ENCODE measurements at regions not wholly inside any gene's neighbourhood (a gene's known extent, or its start where the extent isn't known, plus 50 kb on each side); places are given as distances from the start of the nearest gene placed in this dataset.
"Not testable (repeated sequence)": the region's sequence is repeated elsewhere in the genome, so short reads cannot be mapped to it uniquely, and the experiment has no call there.

DNA sequence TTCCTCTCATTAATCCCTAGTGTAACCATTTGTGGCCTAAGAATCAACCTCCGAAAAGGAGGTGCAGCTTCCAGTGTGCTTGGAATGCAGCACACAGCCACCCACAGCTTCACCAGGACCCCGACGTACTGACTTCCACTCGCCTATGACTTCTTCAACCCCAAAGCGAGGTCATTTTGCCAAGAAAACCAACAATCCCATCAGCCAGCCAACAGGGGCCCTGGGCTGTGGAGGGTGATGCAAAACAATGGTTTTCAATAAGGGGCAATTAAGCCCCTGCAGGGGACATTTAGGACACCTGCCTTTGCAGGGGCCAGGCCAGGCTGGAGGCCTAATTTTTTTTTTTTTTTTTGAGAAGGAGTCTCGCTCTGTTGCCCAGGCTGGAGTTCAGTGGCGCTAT is 158.1 kb upstream of the SKOR2 start:
- no peak for DNase-seq (ENCODE audit: low read depth in 2 of 2)

DNA sequence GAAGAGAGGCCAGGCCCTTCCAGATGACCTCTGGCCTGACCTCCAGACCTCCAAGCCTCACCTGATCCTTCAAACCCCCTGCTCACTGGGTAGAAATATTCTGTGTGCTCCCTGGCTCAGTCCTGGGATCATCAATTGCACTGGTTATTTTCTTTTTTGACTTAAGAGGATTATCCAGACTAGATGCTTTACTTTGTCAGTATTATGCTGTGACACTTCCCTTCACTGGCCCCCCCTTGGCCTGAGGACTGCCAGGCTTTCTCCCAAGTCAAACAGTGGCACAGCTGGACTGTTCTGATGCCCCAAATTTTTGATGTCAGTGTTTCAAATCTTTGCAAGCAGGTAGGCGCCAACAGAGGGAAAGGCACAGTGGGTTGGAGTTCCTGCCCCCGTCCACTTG is 156.3 kb upstream of the SKOR2 start:
- DNase-seq (ENCODE audit: low read depth in 2 of 2): no peak

DNA sequence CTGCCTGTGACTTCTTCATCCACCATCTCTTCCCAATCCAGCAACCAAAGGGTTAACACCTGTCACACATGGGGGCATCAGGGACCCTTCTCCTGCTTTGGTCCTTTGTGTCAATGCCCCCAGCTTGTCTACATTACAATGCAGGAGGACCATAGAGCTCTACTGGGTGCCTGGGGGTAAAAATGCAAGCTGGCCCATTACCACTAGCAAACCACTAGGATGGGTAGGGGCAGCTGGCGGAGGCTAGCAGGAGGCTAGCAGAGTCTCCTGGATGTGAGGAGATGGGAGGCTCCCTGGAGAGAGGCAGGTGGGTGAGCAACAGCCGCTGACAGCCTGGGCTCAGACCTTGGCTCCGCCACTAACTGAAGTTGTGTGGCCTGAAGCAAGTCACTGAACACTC is 153.4 kb upstream of the SKOR2 start:
- no peak for DNase-seq (ENCODE audit: low read depth in 2 of 2)

DNA sequence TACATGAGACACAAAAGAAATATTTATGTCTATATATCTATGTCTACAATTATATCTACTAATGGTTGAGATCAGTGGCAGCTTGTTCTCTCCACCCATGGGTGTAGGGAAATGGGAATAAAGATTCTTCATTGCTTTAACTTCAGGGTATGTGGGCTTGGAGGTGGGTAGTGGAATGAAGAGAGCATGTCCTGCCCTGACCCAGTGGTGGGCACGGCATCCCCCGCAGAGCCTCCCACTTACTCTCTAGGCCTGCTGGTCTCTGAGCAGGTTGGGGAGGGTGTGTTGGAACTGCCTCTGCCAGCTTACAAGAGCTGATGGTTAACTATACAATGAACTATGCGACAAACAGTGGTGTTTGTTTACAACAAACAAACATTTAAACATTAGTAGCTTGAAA is 152.5 kb upstream of the SKOR2 start:
- DNase-seq (ENCODE audit: low read depth in 2 of 2): no peak

DNA sequence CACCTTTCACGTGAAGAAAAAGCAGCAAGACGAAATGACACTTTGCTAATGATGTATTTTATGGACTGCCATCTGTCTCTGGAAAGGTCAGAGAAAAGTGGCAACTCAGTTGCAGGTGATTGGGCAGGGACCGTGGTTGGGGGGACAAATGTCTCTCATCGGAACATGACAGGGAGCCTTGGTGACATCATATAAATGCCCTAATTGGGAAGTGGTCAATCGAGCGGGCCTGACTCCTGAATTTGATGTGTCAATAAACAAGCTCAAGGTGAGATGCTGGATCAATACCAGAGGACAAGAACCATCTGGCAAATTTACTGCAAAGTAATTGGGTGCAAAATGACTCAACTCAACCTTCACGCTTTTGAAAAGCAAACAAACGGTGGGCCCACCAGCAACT is 151.9 kb upstream of the SKOR2 start:
- no peak for DNase-seq (ENCODE audit: low read depth in 2 of 2)

DNA sequence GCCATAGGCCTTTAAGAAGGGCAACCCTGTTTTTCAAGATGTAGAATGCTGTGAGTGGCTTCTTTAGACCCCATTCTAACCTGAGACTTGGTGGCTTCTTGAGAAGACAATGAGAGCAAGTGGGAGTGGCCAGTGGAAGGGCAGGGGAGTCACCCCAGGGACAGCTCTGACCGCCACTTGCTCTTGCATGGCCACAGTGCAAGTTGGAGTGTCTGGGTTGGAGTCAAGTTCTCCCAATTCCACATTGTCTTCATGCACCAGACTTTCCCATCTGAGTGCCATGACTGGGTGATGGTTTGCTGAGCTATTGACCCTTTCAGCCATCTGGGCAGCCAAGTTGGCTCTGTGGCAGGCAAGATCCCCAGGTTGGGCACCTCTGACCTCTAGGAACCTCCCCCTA is 148.0 kb upstream of the SKOR2 start:
- DNase-seq (ENCODE audit: low read depth in 2 of 2): no peak

DNA sequence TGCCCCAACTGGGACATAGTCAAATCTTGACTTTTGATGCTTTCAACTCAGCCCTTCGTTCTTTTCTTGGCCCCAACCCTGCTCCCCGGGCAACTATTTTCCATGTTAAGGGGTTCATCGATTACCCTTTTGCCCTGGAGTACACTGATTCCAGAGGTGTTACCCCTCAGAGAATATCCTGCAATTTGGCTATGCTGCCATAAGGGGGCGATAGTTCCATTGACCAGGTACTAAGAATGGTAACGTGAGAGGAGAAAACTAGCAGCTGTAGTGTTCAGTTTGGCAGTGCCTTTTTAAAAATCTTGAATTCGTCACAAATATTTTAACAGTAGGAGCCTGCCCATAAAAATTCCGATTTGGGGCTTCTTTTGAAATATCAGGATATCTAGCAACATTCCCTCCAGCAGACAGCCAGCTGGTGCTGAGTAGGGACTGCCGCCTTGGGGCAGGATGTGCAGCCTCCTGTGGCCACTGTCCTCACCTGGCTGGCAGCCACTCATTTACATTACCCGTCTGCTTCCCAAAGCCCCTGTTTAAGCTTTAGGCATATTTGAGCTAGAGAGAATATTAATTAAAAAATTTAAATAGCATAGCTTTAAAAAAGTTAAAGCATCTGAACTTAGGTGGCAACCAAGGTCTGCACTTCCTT is 146.3 kb upstream of the SKOR2 start:
- no peak for DNase-seq (ENCODE audit: low read depth in 2 of 2)

DNA sequence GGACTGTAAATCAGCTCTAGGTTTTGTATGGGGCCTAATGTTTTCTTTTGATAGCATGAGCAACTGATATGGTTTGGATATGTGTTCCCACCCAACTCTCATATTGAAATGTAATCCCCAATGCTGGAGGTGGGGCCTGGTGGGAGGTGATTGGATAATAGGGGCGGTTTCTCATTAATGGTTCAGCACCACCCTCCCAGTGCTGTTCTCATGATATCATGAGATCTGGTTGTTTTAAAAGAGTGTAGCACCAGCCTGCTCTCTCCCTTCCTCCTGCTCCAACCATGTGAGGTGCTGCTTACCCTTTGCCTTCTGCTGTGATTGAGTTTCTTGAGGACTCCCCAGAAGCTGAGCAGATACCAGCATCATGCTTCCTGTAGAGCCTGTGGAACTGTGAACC is 140.2 kb upstream of the SKOR2 start:
- DNase-seq (ENCODE audit: low read depth in 2 of 2): no peak

DNA sequence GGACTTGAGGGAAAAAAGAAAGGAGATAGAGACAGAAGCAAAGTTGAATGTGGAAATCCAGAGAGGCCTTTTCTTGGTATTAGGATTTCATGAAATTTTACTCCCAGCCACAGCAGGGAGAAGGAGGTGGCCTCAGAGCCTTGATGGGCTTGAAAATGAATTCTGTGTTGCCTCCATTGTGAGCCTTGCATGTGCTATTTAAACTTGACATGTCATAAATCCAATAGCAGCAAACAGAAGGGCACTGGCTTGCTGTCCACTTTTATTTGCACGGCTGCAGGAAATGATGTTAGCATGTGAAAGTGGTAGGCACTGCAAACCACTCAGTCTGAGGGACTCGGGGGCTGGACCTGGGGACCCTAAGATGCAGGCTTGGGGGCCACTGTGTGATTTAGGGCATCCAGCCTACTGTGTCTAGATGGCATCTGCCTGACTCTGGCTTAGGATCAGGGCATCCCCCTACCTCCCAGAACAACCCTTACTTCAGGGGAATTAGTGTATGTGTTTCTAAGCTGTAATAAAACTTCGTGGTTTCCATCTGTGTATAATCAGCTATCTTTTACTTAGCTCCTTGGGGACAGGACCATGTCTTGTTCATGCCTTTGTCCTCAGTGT is 139.1 kb upstream of the SKOR2 start:
- DNase-seq (ENCODE audit: low read depth in 2 of 2): no peak

DNA sequence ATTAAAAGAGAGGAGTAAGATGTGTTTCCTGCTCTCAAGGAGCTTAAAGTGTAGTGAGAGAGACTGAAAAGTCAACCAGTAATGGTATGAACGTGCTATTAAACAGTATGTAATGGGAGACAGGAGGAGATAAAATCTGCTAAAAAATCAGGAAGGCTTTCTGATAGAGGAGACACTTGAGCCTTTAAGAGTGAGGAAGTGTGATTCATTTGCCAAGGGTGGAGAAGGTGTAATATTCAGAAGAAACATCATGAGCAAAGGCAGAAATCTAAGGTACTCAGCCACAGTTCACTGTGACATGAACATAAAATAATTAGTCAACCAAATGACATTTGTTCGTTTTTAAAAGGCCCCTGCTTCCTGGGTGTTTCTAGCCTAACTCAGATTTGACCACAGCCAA is 137.8 kb upstream of the SKOR2 start:
- no peak for DNase-seq (ENCODE audit: low read depth in 2 of 2)

DNA sequence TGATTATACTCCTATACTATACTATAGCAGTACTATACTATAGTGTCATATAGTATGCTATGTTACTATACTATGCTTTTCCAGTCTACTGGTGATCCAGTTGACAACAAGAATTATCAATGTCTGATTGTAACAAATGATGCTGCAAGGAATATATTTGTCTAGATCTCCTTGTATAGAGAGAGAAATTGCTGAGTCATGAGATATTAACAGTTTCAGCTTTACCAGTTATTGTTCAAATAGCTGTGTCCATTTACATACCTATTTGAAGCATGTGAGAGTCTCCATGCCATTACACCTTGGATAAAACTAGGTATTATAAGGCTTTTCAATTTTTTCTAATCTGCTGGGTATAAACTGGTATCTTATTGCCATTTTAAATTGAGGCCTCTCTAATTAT is 136.4 kb upstream of the SKOR2 start:
- no peak for DNase-seq (ENCODE audit: low read depth in 2 of 2)

DNA sequence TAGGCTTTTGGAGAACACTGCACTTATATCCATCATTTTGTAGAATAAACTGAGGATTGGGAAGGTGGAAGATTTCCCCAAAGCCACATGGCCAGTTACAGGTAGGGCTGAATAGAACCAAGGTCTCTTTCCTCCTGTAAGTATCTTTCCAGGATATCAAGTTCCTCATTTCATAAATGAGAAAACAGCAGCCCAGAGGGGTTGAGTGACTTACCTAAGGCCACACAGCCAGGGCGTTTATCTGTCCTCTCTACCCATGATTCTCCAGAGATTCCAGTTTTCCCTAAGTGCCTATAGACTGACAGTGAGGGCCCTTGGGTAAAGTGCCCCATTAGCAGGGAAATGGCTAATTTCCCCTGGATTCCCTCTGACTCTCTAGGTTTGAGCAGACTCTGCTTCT is 132.3 kb upstream of the SKOR2 start:
- DNase-seq (ENCODE audit: low read depth in 2 of 2): no peak

DNA sequence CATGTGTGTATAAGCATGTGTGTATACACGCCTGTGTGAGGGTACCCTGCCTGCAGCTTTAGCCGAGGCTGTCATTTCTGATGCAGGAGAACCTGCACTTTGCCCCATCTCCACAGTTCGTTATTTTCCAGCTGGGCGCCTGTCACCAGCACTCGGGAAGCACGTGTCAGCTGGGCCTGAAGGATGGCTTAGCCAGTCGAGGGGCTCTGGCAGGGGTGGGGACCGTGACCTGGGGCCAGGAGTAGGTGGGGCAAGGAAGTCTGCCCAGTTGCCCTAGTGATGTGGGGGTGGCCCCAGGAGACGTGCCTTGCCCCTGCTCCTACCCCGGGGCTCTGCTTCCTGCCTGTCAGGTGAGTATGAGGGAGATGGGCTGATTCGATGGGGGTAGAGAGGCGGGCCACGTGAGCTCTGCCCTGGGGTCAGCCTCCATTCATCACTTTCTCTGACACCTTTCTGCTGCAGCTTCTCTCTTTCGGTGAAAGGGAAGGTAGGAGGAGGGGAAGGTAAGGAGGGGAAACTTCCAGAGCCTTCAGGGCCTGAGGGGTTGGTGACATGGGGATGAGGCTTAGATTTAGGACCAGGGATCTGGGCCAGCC is 130.6 kb upstream of the SKOR2 start:
- DNase-seq (ENCODE audit: low read depth in 2 of 2): no peak

DNA sequence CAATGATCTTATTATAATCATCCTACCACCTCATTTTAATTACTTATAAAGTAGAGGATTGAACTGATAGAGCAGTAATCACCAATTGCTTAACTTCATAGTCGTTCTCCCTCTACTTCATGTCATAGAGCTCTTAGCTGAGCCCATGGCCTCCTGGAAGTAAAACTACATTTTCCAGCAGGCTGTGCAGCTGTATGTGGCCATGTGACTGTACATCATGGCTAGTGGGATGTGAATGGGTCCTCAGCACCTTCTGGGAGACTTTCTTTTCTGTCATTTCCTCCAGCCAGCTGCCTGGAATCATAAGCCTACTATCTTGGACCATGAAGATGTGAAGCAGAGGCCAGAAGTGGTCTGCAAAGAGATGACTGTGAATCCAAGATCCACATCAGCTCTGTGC is 128.7 kb upstream of the SKOR2 start:
- DNase-seq (ENCODE audit: low read depth in 2 of 2): no peak

DNA sequence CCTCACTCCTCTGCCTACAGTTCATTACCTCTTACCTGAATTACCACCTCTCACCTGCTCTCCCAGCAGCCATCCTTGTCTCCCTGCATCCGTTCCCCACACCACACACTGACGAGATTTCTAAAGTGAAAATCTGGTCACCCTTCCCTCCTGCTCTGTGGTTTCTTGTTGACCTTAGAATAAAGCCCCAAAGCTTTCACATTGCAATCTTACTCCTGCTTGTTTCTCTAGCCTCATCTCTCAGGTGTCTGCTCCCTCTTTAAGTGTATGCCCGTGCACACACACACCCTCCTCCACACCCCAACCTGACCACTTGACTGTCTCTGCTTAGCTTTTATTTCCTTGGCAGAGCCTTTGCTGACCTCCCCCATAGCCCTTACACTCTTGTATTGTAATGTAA is 122.0 kb upstream of the SKOR2 start:
- no peak for DNase-seq (ENCODE audit: low read depth in 2 of 2)

DNA sequence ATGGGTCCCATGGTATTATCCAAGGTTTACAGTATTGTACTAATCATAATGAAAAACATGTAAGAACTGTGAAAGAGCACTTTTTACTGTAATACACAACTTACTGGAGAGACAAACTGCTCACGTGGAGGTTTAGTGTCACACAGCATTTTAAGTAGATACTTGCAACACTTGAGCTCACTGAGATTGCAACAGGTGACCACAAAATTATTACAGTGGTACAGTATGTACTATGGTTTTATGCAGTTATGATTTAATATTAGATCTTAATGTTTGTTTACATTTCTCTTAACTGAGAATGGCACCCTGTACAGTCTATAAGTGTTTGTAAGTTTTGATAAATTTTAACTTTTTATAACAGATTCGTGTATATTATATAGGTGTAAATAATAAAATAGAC is 118.6 kb upstream of the SKOR2 start:
- no peak for DNase-seq (ENCODE audit: low read depth in 2 of 2)

DNA sequence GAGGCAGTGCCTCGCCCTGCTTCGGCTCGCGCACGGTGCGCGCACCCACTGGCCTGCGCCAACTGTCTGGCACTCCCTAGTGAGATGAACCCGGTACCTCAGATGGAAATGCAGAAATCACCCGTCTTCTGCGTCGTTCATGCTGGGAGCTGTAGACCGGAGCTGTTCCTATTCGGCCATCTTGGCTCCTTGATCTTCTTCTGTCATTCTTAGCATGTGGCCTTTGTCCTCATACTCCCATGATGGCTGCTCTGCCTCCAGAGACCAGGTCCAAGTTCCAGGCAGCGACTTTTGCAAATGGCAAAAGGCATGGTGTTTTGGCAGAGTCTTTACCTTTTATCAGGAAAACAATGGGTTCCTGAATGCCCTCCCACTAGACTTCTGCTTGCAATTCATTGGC is 102.6 kb upstream of the SKOR2 start:
- not testable (repeated sequence) for DNase-seq (ENCODE audit: low read depth in 2 of 2)

DNA sequence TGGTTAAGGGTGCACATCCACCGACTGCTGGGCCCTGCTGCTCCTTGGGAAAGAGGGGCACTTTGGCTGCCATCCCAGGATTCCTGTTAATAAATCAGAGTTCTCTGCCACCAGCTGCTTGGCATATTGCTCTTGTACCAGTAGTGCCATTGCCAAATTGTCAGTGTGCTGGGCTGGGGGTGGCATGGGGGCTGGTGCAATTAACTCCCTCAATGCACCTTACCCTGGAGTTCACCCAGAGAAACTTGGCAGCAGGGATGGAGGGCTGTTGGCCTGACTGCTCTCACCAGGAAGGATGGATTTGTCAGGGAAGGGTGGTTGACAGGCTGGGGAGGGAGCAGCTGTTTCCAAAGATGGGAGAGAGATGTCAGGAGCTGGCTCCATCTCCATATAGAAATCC is 94.6 kb upstream of the SKOR2 start:
- DNase-seq (ENCODE audit: low read depth in 2 of 2): no peak

DNA sequence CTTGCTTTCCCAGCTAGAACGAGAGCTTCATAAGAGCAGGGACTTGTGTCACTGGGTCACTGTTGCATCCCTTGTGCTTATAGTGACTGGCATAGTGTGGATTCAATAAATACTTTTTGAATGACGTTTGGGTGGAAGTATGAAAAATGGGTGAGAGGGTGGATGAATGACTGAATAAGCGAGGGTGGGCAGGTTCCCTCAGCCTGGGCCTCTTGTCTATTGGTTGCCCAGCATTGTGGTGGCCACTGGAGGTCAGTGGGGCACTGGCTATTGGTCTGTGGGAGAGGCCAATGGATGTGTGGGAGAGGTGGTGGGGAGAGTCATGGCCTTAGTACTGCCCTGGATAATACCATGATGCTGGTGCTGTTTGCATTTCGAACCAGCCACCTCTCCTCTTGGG is 93.8 kb upstream of the SKOR2 start:
- no peak for DNase-seq (ENCODE audit: low read depth in 2 of 2)

DNA sequence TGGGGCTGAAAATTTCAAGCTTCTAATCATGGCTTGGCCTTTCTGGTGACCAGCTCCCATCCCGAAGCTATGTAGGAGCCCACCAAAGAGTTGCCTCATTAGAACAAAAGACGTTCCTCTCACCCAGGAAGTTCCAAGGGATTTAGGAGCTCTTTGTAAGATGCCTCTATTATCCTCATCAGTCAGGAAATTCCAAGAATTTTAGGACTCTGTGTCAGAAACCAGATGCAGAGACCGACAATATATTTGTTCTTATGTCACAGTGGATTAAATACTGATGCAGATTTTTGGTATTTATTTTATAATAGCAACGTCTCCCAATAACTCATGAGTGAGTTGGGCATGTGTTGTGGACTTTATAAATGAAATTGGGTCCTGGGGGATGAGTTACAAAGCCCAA is 91.8 kb upstream of the SKOR2 start:
- DNase-seq (ENCODE audit: low read depth in 2 of 2): no peak

DNA sequence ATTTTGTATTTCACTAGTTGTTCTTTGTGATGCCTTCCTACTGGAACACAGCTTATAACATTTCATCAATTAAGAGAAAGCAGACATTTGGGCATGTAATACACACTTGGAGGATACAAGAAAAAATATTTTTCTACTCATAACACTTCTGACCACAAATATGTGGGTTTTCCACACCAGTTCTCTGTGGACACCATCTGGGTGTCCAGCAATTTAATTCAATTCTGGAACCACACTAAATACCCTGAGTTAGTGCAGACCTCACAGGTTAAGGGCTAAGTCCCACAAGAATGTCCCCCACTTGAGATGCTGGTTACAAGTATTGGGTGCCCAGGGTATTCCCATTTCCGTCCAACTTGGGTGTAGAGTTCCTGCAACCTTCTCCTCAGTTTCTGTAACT is 91.1 kb upstream of the SKOR2 start:
- no peak for DNase-seq (ENCODE audit: low read depth in 2 of 2)

DNA sequence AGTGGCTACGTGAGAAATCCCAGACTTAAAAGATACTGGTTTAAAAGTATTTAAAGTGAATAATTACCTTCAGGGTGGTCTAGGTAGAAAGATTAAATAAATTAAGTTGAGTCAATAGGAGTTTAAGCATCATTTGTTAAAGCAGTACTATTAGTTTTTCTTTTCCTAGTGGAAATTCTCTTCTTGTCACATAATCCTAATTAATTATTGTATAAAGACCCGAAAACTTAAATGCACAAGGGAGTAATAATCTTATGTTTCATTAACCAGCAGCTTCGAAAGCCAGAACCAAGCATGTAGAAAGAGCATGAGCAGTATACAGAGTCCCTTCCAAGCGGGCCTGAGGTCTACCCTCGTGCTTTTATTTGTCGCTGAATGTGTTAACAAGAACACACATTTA is 90.2 kb upstream of the SKOR2 start:
- no peak for DNase-seq (ENCODE audit: low read depth in 2 of 2)

DNA sequence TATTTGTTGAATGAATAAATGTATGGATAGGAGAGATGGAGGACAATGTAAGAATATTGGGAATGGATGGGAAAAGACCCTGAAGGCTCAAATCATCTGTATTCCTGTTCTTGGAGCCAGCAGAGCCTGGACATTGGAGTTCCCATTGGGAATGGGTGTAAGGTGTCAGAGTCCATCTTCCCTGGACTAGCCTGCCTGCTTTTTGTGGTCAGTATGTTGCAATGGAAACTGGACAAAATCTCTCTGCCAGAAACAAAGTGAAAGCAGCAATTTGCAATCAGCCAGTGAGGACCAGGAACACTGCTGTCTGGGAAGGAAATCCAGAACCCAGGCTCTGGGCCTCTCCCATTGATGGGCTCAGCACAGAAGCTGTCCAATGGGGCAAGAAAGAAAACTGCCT is 83.5 kb upstream of the SKOR2 start:
- DNase-seq (ENCODE audit: low read depth in 2 of 2): no peak
